ENCODE measurements at regions not wholly inside any gene's neighbourhood (a gene's known extent, or its start where the extent isn't known, plus 50 kb on each side); places are given as distances from the start of the nearest gene placed in this dataset.

DNA sequence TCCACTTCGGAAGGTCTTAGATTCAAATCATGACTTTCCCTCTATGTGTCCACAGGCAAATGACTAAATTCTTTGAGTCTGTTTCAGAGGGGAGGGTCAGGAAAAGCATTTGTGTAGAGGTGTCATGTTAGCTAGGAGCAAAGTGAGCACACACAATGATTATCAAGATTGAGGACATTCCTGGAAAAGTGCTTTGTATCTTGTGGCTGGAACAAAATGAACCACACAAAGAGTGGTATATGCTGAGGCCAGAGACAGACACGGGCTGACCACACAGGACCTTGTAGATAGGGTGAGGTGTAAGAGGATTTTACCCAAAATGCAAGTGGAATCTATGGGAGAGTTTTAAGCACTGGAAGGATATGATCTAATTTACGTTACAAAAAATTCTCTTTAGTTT is 245.3 kb upstream of the NMUR2 start:
- TF ChIP-seq, protein P1, sequence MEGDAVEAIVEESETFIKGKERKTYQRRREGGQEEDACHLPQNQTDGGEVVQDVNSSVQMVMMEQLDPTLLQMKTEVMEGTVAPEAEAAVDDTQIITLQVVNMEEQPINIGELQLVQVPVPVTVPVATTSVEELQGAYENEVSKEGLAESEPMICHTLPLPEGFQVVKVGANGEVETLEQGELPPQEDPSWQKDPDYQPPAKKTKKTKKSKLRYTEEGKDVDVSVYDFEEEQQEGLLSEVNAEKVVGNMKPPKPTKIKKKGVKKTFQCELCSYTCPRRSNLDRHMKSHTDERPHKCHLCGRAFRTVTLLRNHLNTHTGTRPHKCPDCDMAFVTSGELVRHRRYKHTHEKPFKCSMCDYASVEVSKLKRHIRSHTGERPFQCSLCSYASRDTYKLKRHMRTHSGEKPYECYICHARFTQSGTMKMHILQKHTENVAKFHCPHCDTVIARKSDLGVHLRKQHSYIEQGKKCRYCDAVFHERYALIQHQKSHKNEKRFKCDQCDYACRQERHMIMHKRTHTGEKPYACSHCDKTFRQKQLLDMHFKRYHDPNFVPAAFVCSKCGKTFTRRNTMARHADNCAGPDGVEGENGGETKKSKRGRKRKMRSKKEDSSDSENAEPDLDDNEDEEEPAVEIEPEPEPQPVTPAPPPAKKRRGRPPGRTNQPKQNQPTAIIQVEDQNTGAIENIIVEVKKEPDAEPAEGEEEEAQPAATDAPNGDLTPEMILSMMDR (IDR thresholded peaks at IDR 0.05; ENCODE audit: borderline replicate concordance, extremely low read depth, low read length, poor library complexity, severe bottlenecking): no peak
- no peak for TF ChIP-seq EZH2 (IDR thresholded peaks at IDR 0.05; ENCODE audit: borderline replicate concordance, low read depth, low read length, severe bottlenecking)

Measured in DND-41 (cell line).